ENCODE measurements at regions not wholly inside any gene's neighbourhood (a gene's known extent, or its start where the extent isn't known, plus 50 kb on each side); places are given as distances from the start of the nearest gene placed in this dataset.

- no peak for DNase-seq (ENCODE audit: low spot score)
- no peak for ATAC-seq
Observed at GRCh38 chr2:64850642-64851041, 138.6 kb upstream of the SLC1A4 start.

- ATAC-seq (peak; percentile 44), DNase-seq (ENCODE audit: low spot score) (no peak)
Observed at GRCh38 chr2:64852771-64853241, 136.4 kb upstream of the SLC1A4 start.

GRCh38 chr2:64853306-64853705, 135.9 kb upstream of the SLC1A4 start:
- ATAC-seq = no peak
- no peak for DNase-seq (ENCODE audit: low spot score)

GRCh38 chr2:64853894-64854293, 135.3 kb upstream of the SLC1A4 start:
- DNase-seq (ENCODE audit: low spot score) = no peak
- ATAC-seq = peak; percentile 24

GRCh38 chr2:64854773-64855237, 134.4 kb upstream of the SLC1A4 start:
- ATAC-seq = peak; percentile 5
- no peak for DNase-seq (ENCODE audit: low spot score)

- DNase-seq (ENCODE audit: low spot score) = no peak
- no peak for ATAC-seq
Observed at GRCh38 chr2:64857581-64858471, 131.4 kb upstream of the SLC1A4 start.

GRCh38 chr2:64858541-64859311, 130.5 kb upstream of the SLC1A4 start:
- no peak for ATAC-seq
- DNase-seq (ENCODE audit: low spot score) = no peak

GRCh38 chr2:64859312-64860212, 129.6 kb upstream of the SLC1A4 start:
- DNase-seq (ENCODE audit: low spot score) (peak; percentile 91), ATAC-seq (peak; percentile 90)

- DNase-seq (ENCODE audit: low spot score) = no peak
- no peak for ATAC-seq
Observed at GRCh38 chr2:64860276-64860885, 128.8 kb upstream of the SLC1A4 start.

GRCh38 chr2:64860936-64861335, 128.3 kb upstream of the SLC1A4 start:
- no peak for ATAC-seq
- DNase-seq (ENCODE audit: low spot score) = no peak

GRCh38 chr2:64861452-64862397, 127.5 kb upstream of the SLC1A4 start:
- ATAC-seq (no peak), DNase-seq (ENCODE audit: low spot score) (no peak)

- DNase-seq (ENCODE audit: low spot score) = no peak
- no peak for ATAC-seq
Observed at GRCh38 chr2:64862623-64863022, 126.6 kb upstream of the SLC1A4 start.

GRCh38 chr2:64863097-64863820, 125.9 kb upstream of the SLC1A4 start:
- DNase-seq (ENCODE audit: low spot score) (no peak), ATAC-seq (no peak)

GRCh38 chr2:64865073-64865830, 123.9 kb upstream of the SLC1A4 start:
- DNase-seq (ENCODE audit: low spot score) = peak; percentile 73
- ATAC-seq = peak; percentile 96

GRCh38 chr2:64865831-64866345, 123.3 kb upstream of the SLC1A4 start:
- ATAC-seq (no peak), DNase-seq (ENCODE audit: low spot score) (no peak)

GRCh38 chr2:64866797-64867196, 122.4 kb upstream of the SLC1A4 start:
- ATAC-seq (peak; percentile 41), DNase-seq (ENCODE audit: low spot score) (peak; percentile 62)

- ATAC-seq = no peak
- no peak for DNase-seq (ENCODE audit: low spot score)
Observed at GRCh38 chr2:64867253-64867996, 121.8 kb upstream of the SLC1A4 start.
